ENCODE measurements at regions not wholly inside any gene's neighbourhood (a gene's known extent, or its start where the extent isn't known, plus 50 kb on each side); places are given as distances from the start of the nearest gene placed in this dataset.
"Not testable (repeated sequence)": the region's sequence is repeated elsewhere in the genome, so short reads cannot be mapped to it uniquely, and the experiment has no call there.

DNA sequence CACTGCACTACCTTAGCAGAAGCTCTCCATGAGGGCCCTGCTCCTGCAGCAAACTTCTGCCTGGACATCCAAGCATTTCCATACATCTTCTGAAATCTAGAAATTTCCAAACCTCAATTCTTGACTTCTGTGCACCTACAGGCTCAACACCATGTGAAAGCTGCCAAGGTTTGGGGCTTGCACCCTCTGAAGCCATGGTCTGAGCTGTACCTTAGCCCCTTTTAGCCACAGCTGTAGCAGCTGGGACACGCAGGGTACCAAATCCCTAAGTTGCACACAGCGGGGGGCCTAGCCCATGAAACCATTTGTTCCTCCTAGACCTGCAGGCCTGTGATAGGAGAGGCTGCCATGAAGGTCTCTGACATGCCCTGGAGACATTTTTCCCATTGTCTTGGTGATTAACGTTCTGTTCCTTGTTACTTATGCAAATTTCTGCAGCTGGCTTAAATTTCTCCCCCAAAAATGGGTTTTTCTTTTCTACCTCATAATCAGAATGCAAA lies 102.7 kb downstream of the EN1 start:
- not testable (repeated sequence) for H3K4me1 ChIP-seq (ENCODE audit: control insufficient read depth in 2 of 2, insufficient read depth in 2 of 2, low read length in 2 of 2); H3K9me3 ChIP-seq (ENCODE audit: control insufficient read depth in 2 of 2, low read length in 2 of 2); H3K36me3 ChIP-seq (ENCODE audit: control insufficient read depth in 2 of 2, insufficient read depth in 2 of 2, low read length in 2 of 2); H3K9ac ChIP-seq (ENCODE audit: low read depth in 1 of 2, low read length in 2 of 2); H3K4me3 ChIP-seq (ENCODE audit: low read length in 2 of 2); H3K27me3 ChIP-seq (ENCODE audit: control insufficient read depth in 2 of 2, insufficient read depth in 2 of 2, low read length in 2 of 2); H3K27ac ChIP-seq (ENCODE audit: low read depth in 2 of 2, low read length in 2 of 2)

DNA sequence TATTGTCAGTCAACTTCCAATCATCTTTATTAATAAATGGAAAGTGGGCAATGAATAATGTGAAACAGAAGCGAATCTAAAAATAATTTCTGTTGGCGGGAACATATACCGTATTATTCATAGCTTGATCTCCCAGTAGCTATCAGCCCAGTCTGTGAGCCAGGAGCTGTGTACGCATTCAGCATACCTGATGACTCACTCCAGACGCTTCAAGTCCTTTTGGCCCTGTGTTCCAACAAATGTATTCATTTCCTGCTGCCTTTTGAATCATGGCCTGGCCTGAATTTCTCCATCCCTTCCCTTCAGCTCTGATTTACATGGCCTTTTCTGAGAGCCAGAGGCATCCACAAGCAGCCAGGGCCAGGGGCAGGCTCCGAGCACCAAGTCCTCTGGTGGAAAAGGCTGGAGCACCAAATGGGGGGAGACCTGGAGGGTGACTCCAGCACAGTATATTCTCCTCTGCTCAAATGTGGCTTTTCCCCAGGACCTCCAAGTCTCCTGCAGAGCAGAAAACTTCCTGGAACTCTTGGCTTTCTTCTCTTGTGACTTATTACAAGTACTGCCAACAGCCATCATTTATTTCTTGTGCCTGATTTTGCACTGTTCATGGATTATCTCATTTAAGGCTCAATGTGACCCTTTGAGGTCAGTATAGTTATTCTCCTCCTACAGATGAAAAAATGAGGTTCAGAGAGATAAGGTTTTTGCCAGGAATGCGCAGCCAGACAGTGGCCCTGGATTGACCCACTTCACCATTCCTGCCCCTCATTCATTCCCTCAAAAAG lies 108.7 kb downstream of the EN1 start:
- Histone ChIP-seq H3K4me3 (ENCODE audit: low read length in 2 of 2) (no peak overlapping the region), H3K9ac (ENCODE audit: low read depth in 1 of 2, low read length in 2 of 2) (no peak overlapping the region), H3K27ac (ENCODE audit: low read depth in 2 of 2, low read length in 2 of 2) (no peak overlapping the region), H3K4me1 (ENCODE audit: control insufficient read depth in 2 of 2, insufficient read depth in 2 of 2, low read length in 2 of 2) (no peaks in the 10 kb centered on the region), H3K9me3 (ENCODE audit: control insufficient read depth in 2 of 2, low read length in 2 of 2) (no peaks in the 10 kb centered on the region), H3K27me3 (ENCODE audit: control insufficient read depth in 2 of 2, insufficient read depth in 2 of 2, low read length in 2 of 2) (no peaks in the 10 kb centered on the region), H3K36me3 (ENCODE audit: control insufficient read depth in 2 of 2, insufficient read depth in 2 of 2, low read length in 2 of 2) (no peaks in the 10 kb centered on the region)

GRCh38 chr2:118738106-118738505 lies 109.3 kb downstream of the EN1 start:
- Histone ChIP-seq H3K9ac (ENCODE audit: low read depth in 1 of 2, low read length in 2 of 2) (no peak overlapping the region), H3K4me1 (ENCODE audit: control insufficient read depth in 2 of 2, insufficient read depth in 2 of 2, low read length in 2 of 2) (no peaks in the 10 kb centered on the region), H3K9me3 (ENCODE audit: control insufficient read depth in 2 of 2, low read length in 2 of 2) (no peaks in the 10 kb centered on the region), H3K36me3 (ENCODE audit: control insufficient read depth in 2 of 2, insufficient read depth in 2 of 2, low read length in 2 of 2) (no peaks in the 10 kb centered on the region), H3K4me3 (ENCODE audit: low read length in 2 of 2) (no peak overlapping the region), H3K27ac (ENCODE audit: low read depth in 2 of 2, low read length in 2 of 2) (no peak overlapping the region), H3K27me3 (ENCODE audit: control insufficient read depth in 2 of 2, insufficient read depth in 2 of 2, low read length in 2 of 2) (no peaks in the 10 kb centered on the region)

GRCh38 chr2:118737684-118738083 lies 109.8 kb downstream of the EN1 start:
- no peak overlapping the region for H3K9ac ChIP-seq (ENCODE audit: low read depth in 1 of 2, low read length in 2 of 2)
- no peaks in the 10 kb centered on the region for H3K9me3 ChIP-seq (ENCODE audit: control insufficient read depth in 2 of 2, low read length in 2 of 2)
- no peak overlapping the region for H3K4me3 ChIP-seq (ENCODE audit: low read length in 2 of 2)
- no peaks in the 10 kb centered on the region for H3K36me3 ChIP-seq (ENCODE audit: control insufficient read depth in 2 of 2, insufficient read depth in 2 of 2, low read length in 2 of 2)
- H3K27me3 ChIP-seq (ENCODE audit: control insufficient read depth in 2 of 2, insufficient read depth in 2 of 2, low read length in 2 of 2): no peaks in the 10 kb centered on the region
- no peaks in the 10 kb centered on the region for H3K4me1 ChIP-seq (ENCODE audit: control insufficient read depth in 2 of 2, insufficient read depth in 2 of 2, low read length in 2 of 2)
- no peak overlapping the region for H3K27ac ChIP-seq (ENCODE audit: low read depth in 2 of 2, low read length in 2 of 2)

GRCh38 chr2:118732432-118732831 lies 115.0 kb downstream of the EN1 start:
- H3K36me3 ChIP-seq (ENCODE audit: control insufficient read depth in 2 of 2, insufficient read depth in 2 of 2, low read length in 2 of 2): no peaks in the 10 kb centered on the region
- no peaks in the 10 kb centered on the region for H3K4me1 ChIP-seq (ENCODE audit: control insufficient read depth in 2 of 2, insufficient read depth in 2 of 2, low read length in 2 of 2)
- no peaks in the 10 kb centered on the region for H3K9me3 ChIP-seq (ENCODE audit: control insufficient read depth in 2 of 2, low read length in 2 of 2)

DNA sequence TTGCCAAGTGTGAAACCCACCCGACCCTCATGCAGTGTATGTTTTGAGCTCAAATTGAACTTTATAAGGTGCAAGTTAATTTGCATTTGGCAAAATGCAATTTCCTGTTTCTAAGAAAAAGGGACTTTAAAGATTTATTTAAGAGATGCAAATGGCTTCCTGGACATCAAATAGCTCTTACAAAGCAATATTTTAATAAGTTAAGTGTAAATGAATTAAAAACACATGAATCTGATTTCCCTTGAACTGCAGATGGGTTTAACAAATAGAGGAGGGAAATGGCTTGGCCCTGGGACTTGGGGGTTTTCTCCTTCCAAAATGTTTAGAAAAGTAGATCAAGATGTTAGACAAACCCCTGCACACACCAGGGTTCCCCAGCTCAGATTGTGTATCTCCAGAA lies 116.0 kb downstream of the EN1 start:
- Histone ChIP-seq H3K4me1 (ENCODE audit: control insufficient read depth in 2 of 2, insufficient read depth in 2 of 2, low read length in 2 of 2) (no peaks in the 10 kb centered on the region), H3K27me3 (ENCODE audit: control insufficient read depth in 2 of 2, insufficient read depth in 2 of 2, low read length in 2 of 2) (no peaks in the 10 kb centered on the region), H3K27ac (ENCODE audit: low read depth in 2 of 2, low read length in 2 of 2) (no peak overlapping the region), H3K36me3 (ENCODE audit: control insufficient read depth in 2 of 2, insufficient read depth in 2 of 2, low read length in 2 of 2) (no peaks in the 10 kb centered on the region), H3K4me3 (ENCODE audit: low read length in 2 of 2) (no peak overlapping the region), H3K9me3 (ENCODE audit: control insufficient read depth in 2 of 2, low read length in 2 of 2) (no peaks in the 10 kb centered on the region), H3K9ac (ENCODE audit: low read depth in 1 of 2, low read length in 2 of 2) (no peak overlapping the region)

More at GRCh38 chr2:118732432-118732831, 115.0 kb downstream of the EN1 start:
- H3K27me3 ChIP-seq (ENCODE audit: control insufficient read depth in 2 of 2, insufficient read depth in 2 of 2, low read length in 2 of 2): no peaks in the 10 kb centered on the region
- H3K27ac ChIP-seq (ENCODE audit: low read depth in 2 of 2, low read length in 2 of 2): no peak overlapping the region
- H3K4me3 ChIP-seq (ENCODE audit: low read length in 2 of 2): no peak overlapping the region
- no peak overlapping the region for H3K9ac ChIP-seq (ENCODE audit: low read depth in 1 of 2, low read length in 2 of 2)

GRCh38 chr2:118730405-118730804 lies 117.0 kb downstream of the EN1 start:
- no peaks in the 10 kb centered on the region for H3K4me1 ChIP-seq (ENCODE audit: control insufficient read depth in 2 of 2, insufficient read depth in 2 of 2, low read length in 2 of 2)
- H3K9me3 ChIP-seq (ENCODE audit: control insufficient read depth in 2 of 2, low read length in 2 of 2): no peaks in the 10 kb centered on the region
- H3K27me3 ChIP-seq (ENCODE audit: control insufficient read depth in 2 of 2, insufficient read depth in 2 of 2, low read length in 2 of 2): no peaks in the 10 kb centered on the region
- no peaks in the 10 kb centered on the region for H3K36me3 ChIP-seq (ENCODE audit: control insufficient read depth in 2 of 2, insufficient read depth in 2 of 2, low read length in 2 of 2)
- no peak overlapping the region for H3K4me3 ChIP-seq (ENCODE audit: low read length in 2 of 2)
- no peak overlapping the region for H3K27ac ChIP-seq (ENCODE audit: low read depth in 2 of 2, low read length in 2 of 2)
- no peak overlapping the region for H3K9ac ChIP-seq (ENCODE audit: low read depth in 1 of 2, low read length in 2 of 2)

GRCh38 chr2:118729760-118730159 lies 117.7 kb downstream of the EN1 start:
- no peaks in the 10 kb centered on the region for H3K4me1 ChIP-seq (ENCODE audit: control insufficient read depth in 2 of 2, insufficient read depth in 2 of 2, low read length in 2 of 2)
- H3K4me3 ChIP-seq (ENCODE audit: low read length in 2 of 2): no peak overlapping the region
- no peaks in the 10 kb centered on the region for H3K27me3 ChIP-seq (ENCODE audit: control insufficient read depth in 2 of 2, insufficient read depth in 2 of 2, low read length in 2 of 2)
- H3K27ac ChIP-seq (ENCODE audit: low read depth in 2 of 2, low read length in 2 of 2): no peak overlapping the region
- H3K9me3 ChIP-seq (ENCODE audit: control insufficient read depth in 2 of 2, low read length in 2 of 2): no peaks in the 10 kb centered on the region
- H3K9ac ChIP-seq (ENCODE audit: low read depth in 1 of 2, low read length in 2 of 2): no peak overlapping the region
- no peaks in the 10 kb centered on the region for H3K36me3 ChIP-seq (ENCODE audit: control insufficient read depth in 2 of 2, insufficient read depth in 2 of 2, low read length in 2 of 2)

GRCh38 chr2:118728984-118729383 lies 118.5 kb downstream of the EN1 start:
- Histone ChIP-seq H3K4me3 (ENCODE audit: low read length in 2 of 2) (no peak overlapping the region), H3K36me3 (ENCODE audit: control insufficient read depth in 2 of 2, insufficient read depth in 2 of 2, low read length in 2 of 2) (no peaks in the 10 kb centered on the region), H3K9me3 (ENCODE audit: control insufficient read depth in 2 of 2, low read length in 2 of 2) (no peaks in the 10 kb centered on the region), H3K4me1 (ENCODE audit: control insufficient read depth in 2 of 2, insufficient read depth in 2 of 2, low read length in 2 of 2) (no peaks in the 10 kb centered on the region), H3K27ac (ENCODE audit: low read depth in 2 of 2, low read length in 2 of 2) (no peak overlapping the region), H3K27me3 (ENCODE audit: control insufficient read depth in 2 of 2, insufficient read depth in 2 of 2, low read length in 2 of 2) (no peaks in the 10 kb centered on the region), H3K9ac (ENCODE audit: low read depth in 1 of 2, low read length in 2 of 2) (no peak overlapping the region)

DNA sequence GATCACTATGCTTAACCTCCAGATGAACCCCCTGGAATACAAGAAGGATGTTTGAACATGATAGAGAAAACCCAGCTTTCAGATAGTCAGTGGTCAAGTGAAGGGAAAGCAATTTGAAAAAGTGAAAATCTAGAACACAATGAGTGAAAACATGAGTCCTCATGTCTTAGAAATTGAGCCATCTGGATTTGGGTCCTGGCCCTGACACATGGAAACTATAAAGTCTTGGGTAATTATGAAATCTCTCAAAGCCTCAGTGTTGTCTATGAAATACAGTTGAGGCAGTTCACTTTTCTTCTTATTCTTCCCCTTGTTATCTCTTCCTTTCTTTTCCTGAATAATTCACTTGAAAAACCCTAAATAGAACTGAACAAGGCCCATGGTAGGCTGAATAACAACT lies 120.6 kb downstream of the EN1 start:
- Histone ChIP-seq H3K4me1 (ENCODE audit: control insufficient read depth in 2 of 2, insufficient read depth in 2 of 2, low read length in 2 of 2) (no peaks in the 10 kb centered on the region), H3K27ac (ENCODE audit: low read depth in 2 of 2, low read length in 2 of 2) (no peak overlapping the region), H3K9ac (ENCODE audit: low read depth in 1 of 2, low read length in 2 of 2) (no peak overlapping the region), H3K27me3 (ENCODE audit: control insufficient read depth in 2 of 2, insufficient read depth in 2 of 2, low read length in 2 of 2) (no peaks in the 10 kb centered on the region), H3K4me3 (ENCODE audit: low read length in 2 of 2) (no peak overlapping the region), H3K9me3 (ENCODE audit: control insufficient read depth in 2 of 2, low read length in 2 of 2) (no peaks in the 10 kb centered on the region), H3K36me3 (ENCODE audit: control insufficient read depth in 2 of 2, insufficient read depth in 2 of 2, low read length in 2 of 2) (no peaks in the 10 kb centered on the region)
